ENCODE measurements at regions not wholly inside any gene's neighbourhood (a gene's known extent, or its start where the extent isn't known, plus 50 kb on each side); places are given as distances from the start of the nearest gene placed in this dataset.

DNA sequence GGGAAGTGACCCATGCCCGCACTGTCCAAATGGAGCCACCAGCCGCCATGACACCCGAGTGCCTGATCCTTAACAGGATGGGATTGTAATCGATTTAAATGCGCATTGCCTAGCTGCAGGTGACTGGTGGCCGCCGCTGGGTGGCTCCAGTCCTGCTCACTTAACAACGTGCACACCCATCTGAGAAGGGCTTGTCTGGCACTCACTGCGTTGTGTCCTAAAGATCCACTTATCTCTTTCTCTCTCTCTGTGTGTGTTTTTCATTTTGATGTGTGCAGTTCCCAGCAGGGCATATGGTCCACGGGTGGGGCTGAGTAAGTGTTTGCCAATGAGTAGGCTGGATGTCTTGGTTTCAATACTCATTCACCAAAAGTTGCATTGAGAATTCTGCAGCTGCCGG is 80.6 kb downstream of the IRF8 start:
- no peak for TF ChIP-seq POLR2A (IDR thresholded peaks at IDR 0.05; ENCODE audit: extremely low read depth, insufficient read length)
- TF ChIP-seq, protein P1, sequence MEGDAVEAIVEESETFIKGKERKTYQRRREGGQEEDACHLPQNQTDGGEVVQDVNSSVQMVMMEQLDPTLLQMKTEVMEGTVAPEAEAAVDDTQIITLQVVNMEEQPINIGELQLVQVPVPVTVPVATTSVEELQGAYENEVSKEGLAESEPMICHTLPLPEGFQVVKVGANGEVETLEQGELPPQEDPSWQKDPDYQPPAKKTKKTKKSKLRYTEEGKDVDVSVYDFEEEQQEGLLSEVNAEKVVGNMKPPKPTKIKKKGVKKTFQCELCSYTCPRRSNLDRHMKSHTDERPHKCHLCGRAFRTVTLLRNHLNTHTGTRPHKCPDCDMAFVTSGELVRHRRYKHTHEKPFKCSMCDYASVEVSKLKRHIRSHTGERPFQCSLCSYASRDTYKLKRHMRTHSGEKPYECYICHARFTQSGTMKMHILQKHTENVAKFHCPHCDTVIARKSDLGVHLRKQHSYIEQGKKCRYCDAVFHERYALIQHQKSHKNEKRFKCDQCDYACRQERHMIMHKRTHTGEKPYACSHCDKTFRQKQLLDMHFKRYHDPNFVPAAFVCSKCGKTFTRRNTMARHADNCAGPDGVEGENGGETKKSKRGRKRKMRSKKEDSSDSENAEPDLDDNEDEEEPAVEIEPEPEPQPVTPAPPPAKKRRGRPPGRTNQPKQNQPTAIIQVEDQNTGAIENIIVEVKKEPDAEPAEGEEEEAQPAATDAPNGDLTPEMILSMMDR (IDR thresholded peaks at IDR 0.05; ENCODE audit: low read depth, low read length), result no peak
- TF ChIP-seq MYC (IDR thresholded peaks at IDR 0.05; ENCODE audit: low read depth, low read length), result no peak
- TF ChIP-seq, protein P2, sequence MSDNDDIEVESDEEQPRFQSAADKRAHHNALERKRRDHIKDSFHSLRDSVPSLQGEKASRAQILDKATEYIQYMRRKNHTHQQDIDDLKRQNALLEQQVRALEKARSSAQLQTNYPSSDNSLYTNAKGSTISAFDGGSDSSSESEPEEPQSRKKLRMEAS (IDR thresholded peaks at IDR 0.05; ENCODE audit: low read depth, low read length), result no peak
